ENCODE measurements at regions not wholly inside any gene's neighbourhood (a gene's known extent, or its start where the extent isn't known, plus 50 kb on each side); places are given as distances from the start of the nearest gene placed in this dataset.

DNA sequence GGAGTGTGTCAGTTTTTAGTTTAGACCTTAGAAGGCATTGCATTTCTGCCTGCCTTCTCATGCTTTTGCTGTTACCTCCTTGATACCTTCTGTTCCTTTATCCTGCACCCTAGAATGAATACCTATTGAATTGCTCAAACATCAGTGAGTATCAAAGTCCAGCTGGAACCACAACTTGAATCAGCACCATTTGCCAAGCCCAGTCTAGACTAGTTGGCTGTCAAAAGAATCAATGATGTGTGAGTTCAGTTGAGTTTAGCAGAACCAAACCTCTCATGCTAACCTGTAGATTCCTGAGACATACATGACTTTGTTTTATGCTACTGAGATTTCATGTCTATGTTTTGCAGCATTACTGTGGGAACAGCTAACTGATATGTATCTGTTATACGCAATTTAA lies 116.6 kb downstream of the FAM170A start:
- no peak for TF ChIP-seq EZH2 (IDR thresholded peaks at IDR 0.05; ENCODE audit: insufficient read depth, poor library complexity, severe bottlenecking)
- no peak for TF ChIP-seq EZH2phosphoT487 (IDR thresholded peaks at IDR 0.05; ENCODE audit: insufficient read depth, low read depth)

All from GM23248 (cell line).